Stimulated activated CD4-positive, alpha-beta T cell treated with anti-CD3 and anti-CD28 coated beads, TNF-alpha, amount 100 ng/mL, for 24 hours (primary cell): ENCODE measurements at regions not wholly inside any gene's neighbourhood (a gene's known extent, or its start where the extent isn't known, plus 50 kb on each side); places are given as distances from the start of the nearest gene placed in this dataset.

ENCODE experiments used
- DNase-seq, 3 experiments: peaks; one replicate each; pipeline ENCODE4 v3.0.0-alpha.2; 2020; ENCODE audit warnings: low read depth in 3 of 3

DNA sequence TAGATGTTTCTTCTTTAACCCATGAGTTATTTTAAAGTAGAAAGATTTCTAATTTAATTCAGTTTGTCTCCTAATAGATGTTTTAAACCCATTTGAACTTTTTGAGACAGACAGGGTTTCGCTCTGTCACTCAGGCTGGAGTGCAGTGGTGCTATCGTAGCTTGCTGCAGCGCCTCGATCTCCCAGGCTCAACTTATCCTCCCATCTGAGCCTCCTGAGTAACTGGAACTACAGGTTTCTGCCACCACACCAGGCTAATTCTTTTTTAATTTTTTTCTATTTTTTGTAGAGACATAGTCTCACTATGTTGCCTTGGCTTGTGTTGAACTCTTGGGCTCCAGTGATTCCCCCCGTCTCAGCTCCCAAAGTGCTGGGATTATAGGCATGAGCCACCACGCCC, 53.0 kb upstream of the RAB18 start:
- no peak for DNase-seq

DNA sequence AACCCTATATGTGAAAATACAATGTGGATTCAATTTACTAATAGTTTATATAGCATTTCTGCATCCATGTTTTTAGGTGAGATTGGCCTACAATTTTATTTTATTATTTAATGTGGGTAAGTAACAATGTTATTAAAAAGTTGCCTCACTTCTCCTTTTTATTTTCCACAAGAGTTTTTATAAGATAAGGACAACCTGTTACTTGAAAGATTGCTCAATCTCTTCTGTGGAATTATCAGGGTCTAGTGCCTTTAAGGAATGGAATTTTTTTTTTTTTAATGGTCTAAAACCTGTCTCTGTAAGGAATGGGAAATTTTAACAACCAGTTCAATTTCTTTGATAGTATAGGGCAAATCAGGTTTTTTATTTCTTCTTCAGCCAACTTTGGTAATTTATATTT, 53.9 kb upstream of the RAB18 start:
- DNase-seq: no peak

DNA sequence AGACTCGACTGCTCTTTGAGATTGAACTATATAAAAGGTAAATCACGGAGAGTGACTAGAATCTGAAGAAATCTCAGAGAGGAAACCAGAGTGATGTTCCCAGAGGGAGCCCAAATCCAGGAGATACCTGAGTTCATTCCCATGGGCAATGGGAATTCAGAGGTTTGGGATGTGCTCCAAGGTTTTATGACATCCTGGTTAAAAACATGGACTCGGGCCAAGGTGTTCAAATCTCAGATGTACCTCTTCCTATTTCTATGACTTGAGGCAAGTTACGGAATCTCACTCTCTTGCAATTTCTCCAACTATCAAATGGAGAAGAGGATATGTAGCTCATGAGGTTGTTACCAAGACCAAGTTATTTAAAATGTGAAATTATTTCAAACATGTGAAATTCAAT, 54.5 kb upstream of the RAB18 start:
- DNase-seq: no peak

DNA sequence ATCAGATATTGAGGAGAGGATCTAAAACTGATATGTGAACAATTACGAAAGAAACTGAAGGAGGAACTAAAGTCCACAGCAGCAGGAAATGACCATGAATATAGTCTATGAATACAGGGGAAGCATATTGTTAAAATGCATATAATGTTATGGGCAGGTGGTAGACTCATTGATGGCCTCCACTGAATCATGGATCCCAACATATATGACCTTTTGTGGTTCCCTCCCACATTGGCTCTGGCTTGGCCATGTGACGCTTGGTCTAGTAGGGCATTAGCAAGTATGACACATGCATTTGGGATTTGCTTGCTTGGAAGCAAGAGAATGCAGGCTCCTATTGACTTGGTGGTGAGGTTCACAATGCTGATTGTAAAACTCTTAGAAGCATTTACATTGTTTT, 55.2 kb upstream of the RAB18 start:
- DNase-seq: no peak

DNA sequence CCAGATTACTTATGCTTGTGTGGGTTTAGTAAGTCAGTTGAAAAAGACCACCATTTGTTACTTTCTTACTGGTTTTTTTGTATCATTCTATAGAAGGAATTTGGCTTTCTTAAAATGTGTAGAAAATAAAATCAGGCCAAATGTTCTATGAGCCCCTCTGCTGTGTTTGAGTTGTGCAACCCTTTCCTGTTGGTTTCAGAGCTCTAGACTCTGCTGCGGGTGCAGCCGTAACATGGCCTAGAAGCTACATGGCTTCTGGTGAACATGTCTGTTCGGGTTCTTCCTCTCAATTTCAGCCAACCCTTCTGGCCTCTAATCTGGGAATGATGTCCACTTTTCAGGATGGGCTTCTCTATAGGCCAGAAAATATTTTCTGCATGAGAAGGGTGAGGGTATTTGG, 56.6 kb upstream of the RAB18 start:
- no peak for DNase-seq

DNA sequence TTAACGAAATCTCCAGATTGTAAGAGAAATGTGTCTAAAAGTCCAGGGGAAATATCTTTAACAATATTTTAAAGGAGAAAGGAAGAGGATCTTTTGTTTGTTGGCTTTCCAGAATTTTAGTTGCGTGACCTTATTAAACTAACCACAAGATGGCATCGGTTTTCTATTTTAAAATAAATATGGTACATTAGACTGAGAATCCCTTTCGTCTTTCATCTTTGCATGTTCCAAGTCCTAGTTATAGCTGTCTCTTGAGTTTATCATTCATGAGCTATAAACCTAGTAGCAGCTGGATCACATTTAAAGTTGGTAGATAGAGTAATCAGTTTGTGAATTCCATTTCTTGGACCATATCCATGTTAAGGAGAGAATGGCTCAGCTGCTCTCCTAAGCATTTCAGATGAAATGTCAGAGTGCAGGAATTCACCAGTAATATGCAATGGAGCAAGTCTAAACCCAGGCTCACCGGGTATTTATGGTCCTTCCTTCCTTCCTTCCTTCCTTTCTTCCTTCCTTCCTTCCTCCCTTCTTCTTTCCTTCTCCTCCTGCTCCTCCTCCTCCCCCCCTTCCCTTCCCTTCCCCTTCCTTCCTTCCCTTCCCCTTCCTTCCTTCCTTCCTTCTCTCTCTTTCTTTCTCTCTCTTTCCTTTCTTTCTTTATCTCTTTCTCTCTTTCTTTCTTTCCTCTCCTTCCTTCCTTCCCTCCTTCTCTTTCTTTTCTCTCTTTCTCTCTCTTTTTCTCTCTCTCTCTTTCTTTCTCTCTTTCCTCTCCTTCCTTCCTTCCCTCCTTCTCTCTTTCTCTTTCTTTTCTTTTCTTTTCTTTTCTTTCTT, 57.8 kb upstream of the RAB18 start:
- DNase-seq: no peak

DNA sequence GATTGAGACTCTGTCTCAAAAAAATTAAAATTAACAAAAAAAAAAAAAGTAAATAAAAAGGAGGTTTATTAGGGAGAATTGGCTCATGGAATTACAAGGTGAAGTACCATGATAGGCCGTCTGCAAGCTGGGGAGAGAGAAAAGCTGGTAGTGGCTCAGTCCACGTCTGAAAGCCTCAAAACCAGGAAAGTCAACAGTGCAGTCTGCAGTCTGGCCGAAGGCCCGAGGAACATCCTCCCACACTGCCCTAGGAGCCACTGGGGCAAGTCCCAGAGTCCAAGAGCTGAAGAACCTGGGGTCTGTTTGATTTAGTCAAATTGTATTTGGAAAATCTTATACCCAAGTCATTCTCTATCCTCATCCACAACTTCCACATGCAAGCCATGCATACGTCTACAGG, 59.0 kb upstream of the RAB18 start:
- DNase-seq: no peak

DNA sequence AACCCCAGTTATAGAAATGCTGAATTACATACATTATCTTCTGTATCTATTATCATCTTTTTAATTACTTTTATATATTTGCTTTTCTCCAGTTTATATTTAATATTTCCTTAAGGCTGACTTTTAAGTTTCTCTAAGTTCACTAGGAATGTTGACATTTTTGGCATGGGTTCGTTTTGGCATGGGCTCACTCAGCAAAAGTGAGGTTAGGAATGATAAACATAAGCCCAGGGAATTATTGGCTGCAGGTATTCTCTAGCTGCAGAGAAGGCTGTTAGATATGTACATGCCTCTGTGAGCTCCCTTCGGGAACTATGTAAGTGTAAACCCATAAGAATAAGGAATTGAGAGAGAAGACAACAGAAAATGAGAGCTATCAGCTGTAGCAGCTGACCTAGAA, 63.6 kb upstream of the RAB18 start:
- no peak for DNase-seq

DNA sequence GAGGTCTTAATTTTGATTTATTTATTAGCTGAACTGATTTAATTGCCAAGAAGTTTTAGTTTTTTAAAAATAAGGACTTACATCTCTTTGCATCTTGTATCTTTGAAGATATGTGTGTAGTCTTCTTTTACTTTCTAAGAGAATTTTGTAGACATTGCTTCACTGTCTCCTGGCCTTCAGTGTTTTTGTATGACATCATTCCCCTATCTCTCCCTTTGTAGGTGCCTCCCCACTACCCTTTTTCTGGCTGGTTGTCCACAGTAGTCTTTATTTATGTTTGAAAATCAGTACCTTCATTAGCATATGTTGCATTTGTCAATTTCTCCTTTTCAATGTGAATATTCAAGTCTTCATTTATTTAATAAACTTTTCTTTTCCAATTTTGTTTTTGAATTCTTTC, 64.1 kb upstream of the RAB18 start:
- DNase-seq: no peak

DNA sequence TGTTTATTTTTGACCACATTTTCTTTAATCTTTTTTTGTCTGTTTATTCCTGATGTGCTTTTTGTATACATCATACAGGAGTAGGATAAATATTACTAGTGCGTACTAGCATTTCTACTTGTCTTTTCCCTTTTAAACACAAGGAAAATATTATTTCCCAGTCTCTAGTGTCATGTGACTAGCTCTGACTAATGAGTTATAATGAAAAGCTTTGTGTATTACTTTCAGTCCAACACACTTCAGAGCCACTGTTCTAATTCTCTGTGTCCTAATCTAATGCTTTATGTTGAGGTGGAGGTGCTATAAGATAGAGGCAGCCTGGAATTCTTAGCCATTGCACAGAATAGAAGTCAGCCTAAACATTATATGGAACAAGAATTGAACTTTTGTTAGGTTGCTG, 65.0 kb upstream of the RAB18 start:
- no peak for DNase-seq

DNA sequence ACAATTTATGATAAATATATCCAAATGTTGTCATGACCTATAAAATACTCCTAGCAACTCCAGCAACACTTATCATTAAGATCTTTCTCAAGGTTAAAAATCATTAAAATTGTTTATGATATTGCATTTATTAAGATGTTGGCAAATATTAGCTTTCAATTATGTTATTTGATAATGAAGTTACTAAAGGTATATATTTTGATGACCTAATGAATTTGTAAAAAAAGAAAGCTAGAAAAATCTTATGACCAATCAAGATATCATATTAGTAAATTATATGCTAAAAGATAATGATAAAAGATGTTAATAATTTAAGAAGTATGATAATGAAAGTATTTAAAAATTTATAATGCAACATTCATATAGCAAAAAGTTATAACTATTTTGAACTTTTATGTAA, 66.3 kb upstream of the RAB18 start:
- DNase-seq: no peak

DNA sequence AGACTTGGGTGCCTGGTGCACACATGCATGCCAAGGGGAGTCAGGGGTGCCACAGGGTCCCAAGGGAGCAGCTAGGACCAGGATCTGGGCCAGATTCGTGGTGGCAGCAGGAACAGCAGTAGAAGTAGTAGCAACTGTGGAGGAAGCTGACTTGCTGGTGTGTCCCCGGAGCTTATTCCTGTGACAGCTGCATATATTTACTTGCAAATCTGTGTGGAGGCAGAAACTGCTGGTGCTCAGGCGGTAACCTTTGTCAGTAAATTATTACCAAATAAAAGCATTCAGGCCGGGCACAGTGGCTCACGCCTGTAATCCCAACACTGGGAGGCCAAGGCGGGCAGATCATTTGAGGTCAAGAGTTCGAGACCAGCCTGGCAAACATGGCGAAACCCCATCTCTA, 67.4 kb upstream of the RAB18 start:
- no peak for DNase-seq

DNA sequence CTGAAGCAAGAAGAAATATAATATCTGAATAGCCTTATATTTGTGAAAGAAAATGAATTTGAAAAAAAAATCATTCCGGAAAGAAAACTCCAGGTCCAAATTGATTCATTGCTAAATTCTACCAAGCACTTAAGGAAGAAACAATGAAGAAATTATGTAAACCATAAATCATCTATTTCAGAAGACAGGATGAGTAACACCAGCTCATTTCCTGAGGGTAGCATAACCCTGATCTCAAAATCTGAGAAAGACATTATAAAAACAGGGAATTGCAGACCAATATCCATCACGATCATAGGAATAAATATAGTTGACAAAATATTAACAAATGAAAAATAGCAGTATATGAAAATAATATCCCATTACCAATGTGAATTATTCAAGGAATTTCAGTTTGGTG, 70.1 kb upstream of the RAB18 start:
- DNase-seq: no peak

DNA sequence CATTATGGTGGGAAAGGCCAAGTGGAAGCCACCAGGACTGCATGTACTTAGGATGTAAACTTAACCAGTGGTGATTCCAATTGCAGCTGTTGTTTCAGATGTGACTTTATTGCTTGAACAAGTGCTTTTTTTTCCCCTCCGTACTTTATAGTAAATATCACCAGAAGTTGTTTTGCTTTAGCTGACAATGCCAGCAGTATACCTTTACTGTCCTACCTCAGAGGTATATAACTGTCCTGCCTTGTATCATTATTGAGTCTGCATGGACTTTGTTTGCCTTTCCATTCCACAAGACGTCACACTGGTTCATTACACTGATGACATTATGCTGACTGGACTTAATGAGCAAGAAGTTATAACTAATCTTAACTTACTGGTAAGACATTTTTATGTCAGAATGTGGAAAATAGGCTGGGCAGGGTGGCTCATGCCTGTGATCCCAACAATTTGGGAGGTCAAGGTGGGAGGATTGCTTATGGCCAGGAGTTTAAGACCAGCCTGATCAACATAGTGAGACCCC, 77.1 kb upstream of the RAB18 start:
- no peak for DNase-seq

DNA sequence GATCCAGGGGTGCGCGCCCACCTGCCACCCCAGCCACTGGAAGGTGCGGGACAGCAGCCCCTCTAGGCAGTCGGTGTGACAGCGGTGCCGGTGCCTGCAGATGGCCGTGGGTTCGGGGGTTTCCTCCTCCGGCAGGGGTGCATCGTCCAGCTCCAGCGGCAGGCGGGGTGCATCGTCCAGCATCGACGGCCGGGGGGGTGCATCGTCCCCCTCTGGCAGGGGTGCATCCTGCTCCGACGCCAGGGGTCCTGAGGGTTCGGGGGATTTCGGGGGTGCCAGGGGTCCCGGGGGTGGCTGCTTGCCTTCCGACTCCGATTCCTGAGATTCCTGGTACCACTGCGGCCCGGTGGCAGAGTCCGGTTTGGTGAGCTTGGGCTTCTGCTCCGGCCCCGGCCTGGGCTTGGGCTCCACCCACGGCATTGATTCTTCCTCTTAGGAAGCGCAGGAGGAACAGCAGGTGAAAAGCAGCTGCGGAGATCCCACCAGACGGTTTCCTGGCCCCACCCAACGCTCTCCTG, 90.2 kb upstream of the RAB18 start:
- no peak for DNase-seq

DNA sequence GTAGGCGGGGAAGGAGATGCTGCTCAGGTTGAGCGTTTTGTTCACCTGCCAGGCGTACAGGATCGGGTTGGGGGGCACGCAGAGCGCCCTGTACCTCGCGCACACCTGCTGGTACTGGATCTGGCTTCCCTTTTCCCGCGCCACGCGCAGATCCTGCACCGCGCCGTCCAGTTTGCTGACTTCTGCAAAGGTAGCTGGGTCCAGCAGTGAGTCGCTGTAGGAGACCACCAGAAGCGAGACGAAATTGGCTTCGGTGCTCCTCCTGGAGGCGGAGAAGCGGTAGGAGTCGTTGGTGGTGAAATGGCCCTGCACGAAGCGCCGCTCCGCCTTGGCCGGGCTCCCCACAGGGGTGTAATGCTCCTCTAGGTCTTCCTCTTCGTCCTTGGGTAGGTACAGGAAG, 90.7 kb upstream of the RAB18 start:
- no peak for DNase-seq

DNA sequence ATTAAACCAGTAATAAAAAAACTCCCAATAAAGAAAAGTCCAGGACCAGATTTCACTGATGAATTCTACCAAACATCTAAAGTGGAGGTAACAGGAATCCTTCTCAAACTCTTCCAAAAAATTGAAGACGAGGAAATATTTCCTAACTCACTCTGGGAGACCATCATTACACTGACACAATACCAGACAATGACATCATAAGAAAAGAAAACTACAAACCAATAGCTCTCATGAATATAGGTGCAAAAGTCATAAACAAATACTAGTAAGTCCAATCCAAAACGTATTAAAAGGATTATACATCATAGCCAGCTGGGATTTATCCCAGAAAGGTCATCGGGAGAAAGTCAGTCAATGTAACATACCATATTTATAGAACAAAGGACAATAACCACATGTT, 94.0 kb upstream of the RAB18 start:
- no peak for DNase-seq

DNA sequence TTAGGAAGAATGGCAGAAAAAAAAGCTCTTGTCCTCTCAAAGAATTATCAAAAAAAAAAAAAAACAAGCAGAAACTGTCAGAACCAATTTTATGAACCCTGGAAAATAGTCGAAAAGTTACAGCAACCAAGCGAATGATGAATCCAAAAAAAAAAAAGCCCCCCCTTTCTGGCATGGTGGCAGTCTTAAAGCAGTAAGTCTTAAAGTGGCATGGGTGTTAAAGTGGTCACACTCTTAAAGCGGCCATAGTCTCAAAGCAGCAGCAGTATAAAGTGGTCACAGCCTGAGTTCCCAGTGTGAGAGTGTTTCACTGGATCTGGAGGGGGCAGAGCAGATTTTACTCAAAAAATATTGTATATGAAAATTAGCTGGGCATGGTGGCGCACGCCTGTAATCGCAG, 96.8 kb upstream of the RAB18 start:
- DNase-seq: no peak

DNA sequence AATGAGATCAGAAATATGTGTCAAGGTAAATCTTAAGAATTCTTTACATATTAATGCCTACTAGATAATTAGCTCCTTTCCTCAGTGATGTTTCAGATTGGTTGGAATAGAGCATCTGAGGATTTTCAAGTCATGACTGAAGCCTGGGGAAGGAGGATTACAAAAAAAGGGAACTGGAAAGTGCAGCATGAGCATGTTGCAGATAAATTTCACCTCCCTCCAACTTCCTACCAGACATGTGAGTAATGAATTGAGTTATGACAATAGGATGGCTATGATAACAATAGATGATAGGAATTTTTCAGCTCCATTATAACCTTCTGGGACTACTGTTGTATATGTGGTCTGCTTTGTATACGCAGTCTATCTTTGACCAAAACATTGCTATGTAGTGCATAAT, 104.2 kb upstream of the RAB18 start:
- no peak for DNase-seq

DNA sequence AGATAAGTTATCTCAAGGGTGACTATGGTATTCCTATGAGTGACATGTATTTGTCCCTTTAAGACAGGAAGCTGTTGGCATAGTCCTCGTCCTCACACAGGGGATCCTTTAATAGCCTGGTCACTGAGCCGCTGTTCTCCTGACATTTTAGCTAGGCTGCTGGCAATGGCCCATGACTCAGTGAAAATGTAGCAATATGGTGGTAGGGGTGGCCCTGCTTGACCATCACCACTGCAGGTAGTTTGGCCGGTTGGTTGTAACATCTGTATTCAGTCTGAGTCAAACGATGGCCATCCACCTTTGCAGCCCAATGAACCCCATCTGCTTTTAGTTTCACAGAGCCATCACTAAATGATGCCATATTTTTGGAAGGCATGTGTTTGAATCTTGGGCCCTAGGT, 110.1 kb upstream of the RAB18 start:
- no peak for DNase-seq

DNA sequence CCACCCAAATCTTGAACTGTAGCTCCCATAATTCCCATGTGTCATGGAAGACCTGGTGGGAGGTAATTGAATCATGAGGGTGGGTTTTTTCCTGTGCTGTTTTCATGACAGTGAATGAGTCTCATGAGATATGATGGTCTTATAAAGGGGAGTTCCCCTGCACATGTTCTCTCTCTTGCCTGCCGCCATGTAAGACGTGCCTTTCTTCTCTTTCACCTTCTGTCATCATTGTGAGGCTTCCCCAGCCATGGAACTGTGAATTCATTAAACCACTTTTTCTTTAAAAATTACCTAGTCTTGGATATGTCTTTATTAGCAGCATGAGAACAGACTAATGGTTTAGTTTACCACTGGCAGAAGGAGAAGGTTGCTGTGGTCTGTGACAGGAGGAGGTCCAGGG, 111.5 kb upstream of the RAB18 start:
- DNase-seq: no peak

DNA sequence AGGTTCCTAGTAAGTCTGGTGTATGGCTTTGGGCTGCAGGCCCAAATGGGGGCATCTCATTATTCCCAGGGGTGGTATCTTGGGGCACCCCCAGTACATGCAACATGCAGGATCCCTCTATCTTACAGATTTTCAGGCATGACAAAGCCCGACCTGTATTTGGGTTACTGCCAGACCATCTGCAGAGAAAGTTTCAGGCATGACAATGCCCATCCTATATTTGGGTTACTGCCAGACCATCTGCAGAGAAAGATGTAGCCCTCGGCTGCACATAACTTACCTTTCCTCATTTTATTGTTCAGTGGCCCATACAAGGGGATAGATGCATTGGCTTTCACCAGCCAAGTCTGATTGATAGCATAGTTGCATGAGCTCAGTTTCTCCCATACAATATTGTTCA, 112.2 kb upstream of the RAB18 start:
- DNase-seq: no peak

DNA sequence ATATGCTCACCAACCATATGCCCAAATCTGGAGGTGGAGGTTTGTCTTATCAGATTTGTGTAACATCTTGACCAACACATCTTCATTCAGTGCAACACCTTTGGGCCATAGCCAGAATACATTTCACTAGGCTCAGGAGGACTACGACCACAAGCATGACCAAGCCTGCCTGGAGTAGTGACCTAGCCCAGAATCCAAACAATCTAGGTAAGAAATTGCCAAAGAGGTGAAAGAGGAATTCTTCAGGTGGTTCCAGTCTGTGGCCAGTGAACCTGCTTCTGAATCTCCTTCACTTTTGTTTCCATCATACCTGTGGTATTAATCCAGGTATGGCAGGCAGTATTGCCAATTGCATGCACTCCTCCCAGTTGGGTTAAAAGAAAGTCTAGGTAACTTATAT, 112.8 kb upstream of the RAB18 start:
- no peak for DNase-seq

DNA sequence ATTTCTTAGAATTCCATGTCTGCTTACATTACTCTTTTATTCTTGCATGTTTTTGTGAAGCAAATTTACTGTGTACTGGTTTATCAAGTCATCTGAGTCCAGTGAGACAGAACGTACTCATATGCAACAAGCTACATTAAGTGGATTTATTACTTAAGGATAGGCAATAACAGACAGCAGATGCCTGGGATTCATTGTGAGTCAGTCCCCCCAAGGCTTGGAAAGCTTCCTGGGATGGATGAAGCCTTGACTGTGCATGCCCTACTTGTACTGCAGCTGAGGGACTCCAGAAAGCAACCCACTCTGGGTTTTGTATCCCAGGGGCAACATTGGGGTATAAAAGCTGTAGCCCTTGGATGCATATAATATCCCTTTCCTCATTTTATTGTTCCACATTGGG, 113.4 kb upstream of the RAB18 start:
- DNase-seq: no peak
